AG04450 (cell line): ENCODE measurements at regions not wholly inside any gene's neighbourhood (a gene's known extent, or its start where the extent isn't known, plus 50 kb on each side); places are given as distances from the start of the nearest gene placed in this dataset.

ENCODE experiments used
- CTCF ChIA-PET: fragments of 300-600, 350-600 bp; formaldehyde crosslinking; extraction: SDS; loops from one replicate; lab custom pipeline; 2022; ENCODE audit warnings: antibody characterized with exemption, inconsistent platforms; lab: Charles Lee
- POLR2A ChIA-PET: fragments of 350-600 bp; formaldehyde crosslinking; extraction: SDS; loops from one replicate; lab custom pipeline; 2021; ENCODE audit warnings: antibody characterized with exemption, inconsistent platforms; lab: Yijun Ruan, JAX
- DNase-seq: peaks from one replicate; pipeline ENCODE4 v3.0.0-alpha.2; 2011; ENCODE audit warnings: low read depth, low spot score
- H3K27ac ChIP-seq: one replicate; pipeline ENCODE4 v1.5.1; 2012; ENCODE audit warnings: low read depth, low read length, control low read depth
- H3K27me3 ChIP-seq: one replicate; pipeline ENCODE4 v1.6.0; 2012; ENCODE audit warnings: low read length; ENCODE audit not compliant: control insufficient read depth, insufficient read depth
- H3K4me3 ChIP-seq: 2 replicates; pipeline ENCODE4 v1.5.1; 2011; ENCODE audit warnings: mild to moderate bottlenecking, low read depth, low read length, control low read depth
- H3K9me3 ChIP-seq: 2 replicates; pipeline ENCODE4 v1.5.1; 2012; ENCODE audit warnings: low read length; ENCODE audit not compliant: control insufficient read depth, insufficient read depth
- CTCF ChIP-seq: IDR thresholded peaks from 2 replicates; pipeline ENCODE4 v1.5.1; 2011; ENCODE audit warnings: low read depth, low read length, control low read depth, inconsistent platforms

- TF ChIP-seq CTCF: no peak
- Histone ChIP-seq H3K9me3 (no peaks in the 10 kb centered on the region), H3K4me3 (no peak overlapping the region), H3K27me3 (peaks cover 11% of the 10 kb centered on the region), H3K27ac (no peak overlapping the region)
- ChIA-PET CTCF (interaction anchor here (0.6 to 12.2 kb wide), 6 partner anchors 82 to 491 kb away, joined by 3 to 477 read pairs (median 4); no protein-coding TSS in a partner anchor), POLR2A (no interaction called here)
- no peak for DNase-seq
Observed at GRCh38 chr2:224287531-224287930, 114.4 kb downstream of the FAM124B start.

- TF ChIP-seq CTCF: no peak
- DNase-seq: no peak
- Histone ChIP-seq H3K27ac (no peak overlapping the region), H3K4me3 (no peak overlapping the region), H3K27me3 (peaks cover 11% of the 10 kb centered on the region), H3K9me3 (no peaks in the 10 kb centered on the region)
- CTCF ChIA-PET: interaction anchor here (0.7 to 12.2 kb wide), 6 partner anchors 83 to 364 kb away, joined by 3 to 477 read pairs (median 4); no protein-coding TSS in a partner anchor
- POLR2A ChIA-PET: no interaction called here
Observed at GRCh38 chr2:224286923-224287322, 115.0 kb downstream of the FAM124B start.

GRCh38 chr2:224284134-224284946 lies 117.6 kb downstream of the FAM124B start:
- POLR2A ChIA-PET: no interaction called here
- DNase-seq: no peak
- Histone ChIP-seq H3K4me3 (no peak overlapping the region), H3K27me3 (peaks cover 11% of the 10 kb centered on the region), H3K9me3 (no peaks in the 10 kb centered on the region), H3K27ac (no peak overlapping the region)
- CTCF ChIA-PET: interaction anchor here (0.6 to 12.2 kb wide), 39 partner anchors 9 to 376 kb away, joined by 3 to 477 read pairs (median 4); partner anchors contain the start of gene MRPL44
- peak; percentile 52 for TF ChIP-seq CTCF

GRCh38 chr2:224283466-224283965 lies 118.4 kb downstream of the FAM124B start:
- no peak for DNase-seq
- H3K4me3 ChIP-seq: no peak overlapping the region
- ChIA-PET CTCF (interaction anchor here (0.6 to 12.2 kb wide), 13 partner anchors 10 to 312 kb away, joined by 3 to 477 read pairs (median 5); partner anchors contain the start of gene SERPINE2), POLR2A (interaction anchor here (1.8 kb wide), 1 partner anchor 290 kb away, joined by 9 read pairs; no protein-coding TSS in a partner anchor)
- no peaks in the 10 kb centered on the region for H3K9me3 ChIP-seq
- TF ChIP-seq CTCF: no peak
- H3K27ac ChIP-seq: no peak overlapping the region
- H3K27me3 ChIP-seq: peaks cover 11% of the 10 kb centered on the region

- no peak for TF ChIP-seq CTCF
- H3K27ac ChIP-seq: no peak overlapping the region
- POLR2A ChIA-PET: no interaction called here
- H3K9me3 ChIP-seq: no peaks in the 10 kb centered on the region
- H3K27me3 ChIP-seq: peaks cover 6% of the 10 kb centered on the region
- CTCF ChIA-PET: interaction anchor here (3.4 to 12.2 kb wide), 3 partner anchors 287 to 310 kb away, joined by 36 to 477 read pairs (median 309); no protein-coding TSS in a partner anchor
- H3K4me3 ChIP-seq: no peak overlapping the region
- no peak for DNase-seq
Observed at GRCh38 chr2:224281374-224281773, 120.5 kb downstream of the FAM124B start.
